ENCODE measurements at regions not wholly inside any gene's neighbourhood (a gene's known extent, or its start where the extent isn't known, plus 50 kb on each side); places are given as distances from the start of the nearest gene placed in this dataset.

DNA sequence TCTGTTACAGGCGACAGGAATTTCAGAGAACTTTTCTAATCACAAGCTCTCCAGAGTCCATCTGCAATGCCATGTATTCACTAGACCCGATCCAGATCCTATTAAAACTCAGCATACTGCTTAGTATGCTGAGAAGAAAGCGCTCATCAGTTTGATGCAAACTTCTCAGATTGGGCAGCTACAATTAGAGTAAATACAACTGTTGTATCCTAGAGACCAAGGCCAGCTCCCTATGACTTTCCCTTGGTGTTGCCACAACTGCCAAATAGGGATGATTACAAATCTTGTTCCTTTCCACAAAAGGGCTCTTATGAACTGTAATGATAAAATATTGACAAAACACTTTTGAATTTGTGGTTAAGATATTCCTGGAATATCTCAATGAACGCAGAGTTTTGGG lies 191.2 kb downstream of the SPRY2 start:
- H3K9me3 ChIP-seq (ENCODE audit: insufficient read depth, low read length) = no peaks in the 10 kb centered on the region
- H3K4me2 ChIP-seq (ENCODE audit: low read depth, low read length, poor library complexity, severe bottlenecking) = no peak overlapping the region
- no peaks in the 10 kb centered on the region for H4K20me1 ChIP-seq (ENCODE audit: low read depth, low read length)
- TF ChIP-seq, protein P1, sequence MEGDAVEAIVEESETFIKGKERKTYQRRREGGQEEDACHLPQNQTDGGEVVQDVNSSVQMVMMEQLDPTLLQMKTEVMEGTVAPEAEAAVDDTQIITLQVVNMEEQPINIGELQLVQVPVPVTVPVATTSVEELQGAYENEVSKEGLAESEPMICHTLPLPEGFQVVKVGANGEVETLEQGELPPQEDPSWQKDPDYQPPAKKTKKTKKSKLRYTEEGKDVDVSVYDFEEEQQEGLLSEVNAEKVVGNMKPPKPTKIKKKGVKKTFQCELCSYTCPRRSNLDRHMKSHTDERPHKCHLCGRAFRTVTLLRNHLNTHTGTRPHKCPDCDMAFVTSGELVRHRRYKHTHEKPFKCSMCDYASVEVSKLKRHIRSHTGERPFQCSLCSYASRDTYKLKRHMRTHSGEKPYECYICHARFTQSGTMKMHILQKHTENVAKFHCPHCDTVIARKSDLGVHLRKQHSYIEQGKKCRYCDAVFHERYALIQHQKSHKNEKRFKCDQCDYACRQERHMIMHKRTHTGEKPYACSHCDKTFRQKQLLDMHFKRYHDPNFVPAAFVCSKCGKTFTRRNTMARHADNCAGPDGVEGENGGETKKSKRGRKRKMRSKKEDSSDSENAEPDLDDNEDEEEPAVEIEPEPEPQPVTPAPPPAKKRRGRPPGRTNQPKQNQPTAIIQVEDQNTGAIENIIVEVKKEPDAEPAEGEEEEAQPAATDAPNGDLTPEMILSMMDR (IDR thresholded peaks at IDR 0.05; ENCODE audit: insufficient read depth, low read length, poor library complexity, severe bottlenecking) = no peak
- no peak for TF ChIP-seq EZH2phosphoT487 (conservative IDR thresholded peaks at IDR 0.05; ENCODE audit: low read length)
- no peak overlapping the region for H3K4me3 ChIP-seq (ENCODE audit: insufficient read depth, low read length, poor library complexity, severe bottlenecking)
- H3K27ac ChIP-seq (ENCODE audit: low read depth, low read length) = no peak overlapping the region
- H3K79me2 ChIP-seq (ENCODE audit: insufficient read depth, low read length) = no peaks in the 10 kb centered on the region
- no peaks in the 10 kb centered on the region for H3F3A ChIP-seq (ENCODE audit: insufficient read depth)
- H3K36me3 ChIP-seq (ENCODE audit: low read length) = no peaks in the 10 kb centered on the region
- no peaks in the 10 kb centered on the region for H3K27me3 ChIP-seq (ENCODE audit: low read length)
- no peaks in the 10 kb centered on the region for H3K9me2 ChIP-seq (replicated peaks; ENCODE audit: insufficient read depth, low read length)
- H3K9ac ChIP-seq (ENCODE audit: low read length) = no peak overlapping the region
- no peak overlapping the region for H2AFZ ChIP-seq (ENCODE audit: low read depth, low read length, severe bottlenecking)

DNA sequence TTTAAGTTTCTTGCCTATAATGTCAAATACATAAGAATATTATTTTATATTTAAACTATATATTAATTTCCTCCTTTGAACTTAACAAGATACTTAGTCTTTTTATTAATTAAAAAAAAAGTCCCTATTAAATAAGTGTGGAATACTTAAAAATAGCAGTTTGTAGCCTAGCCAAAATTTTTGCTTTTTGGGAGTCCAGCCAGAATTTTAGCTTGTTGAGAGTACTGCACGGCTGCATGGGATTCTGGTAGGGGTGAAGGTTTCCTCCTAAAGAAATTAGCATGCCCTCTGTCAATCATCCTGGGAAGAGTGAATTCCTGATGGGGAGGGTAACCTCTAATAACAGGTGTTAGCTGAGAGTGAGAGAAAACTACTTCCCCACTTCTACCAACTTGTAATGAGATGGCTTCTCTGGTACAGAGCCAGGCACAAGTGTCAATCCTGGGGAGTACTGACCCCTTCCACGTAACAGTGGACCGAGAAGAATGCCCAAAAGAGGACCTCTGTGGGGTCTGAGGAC lies 195.7 kb downstream of the SPRY2 start:
- Histone ChIP-seq H2AFZ (ENCODE audit: low read depth, low read length, severe bottlenecking) (no peak overlapping the region), H3K27me3 (ENCODE audit: low read length) (no peaks in the 10 kb centered on the region), H3K4me3 (ENCODE audit: insufficient read depth, low read length, poor library complexity, severe bottlenecking) (no peak overlapping the region), H3F3A (ENCODE audit: insufficient read depth) (no peaks in the 10 kb centered on the region), H4K20me1 (ENCODE audit: low read depth, low read length) (no peaks in the 10 kb centered on the region), H3K4me2 (ENCODE audit: low read depth, low read length, poor library complexity, severe bottlenecking) (no peak overlapping the region), H3K36me3 (ENCODE audit: low read length) (no peaks in the 10 kb centered on the region), H3K9me2 (replicated peaks; ENCODE audit: insufficient read depth, low read length) (no peaks in the 10 kb centered on the region), H3K27ac (ENCODE audit: low read depth, low read length) (no peak overlapping the region), H3K9ac (ENCODE audit: low read length) (no peak overlapping the region), H3K9me3 (ENCODE audit: insufficient read depth, low read length) (no peaks in the 10 kb centered on the region), H3K79me2 (ENCODE audit: insufficient read depth, low read length) (no peaks in the 10 kb centered on the region)
- TF ChIP-seq, protein P1 (IDR thresholded peaks at IDR 0.05; ENCODE audit: insufficient read depth, low read length, poor library complexity, severe bottlenecking) = no peak
- TF ChIP-seq EZH2phosphoT487 (conservative IDR thresholded peaks at IDR 0.05; ENCODE audit: low read length) = no peak

DNA sequence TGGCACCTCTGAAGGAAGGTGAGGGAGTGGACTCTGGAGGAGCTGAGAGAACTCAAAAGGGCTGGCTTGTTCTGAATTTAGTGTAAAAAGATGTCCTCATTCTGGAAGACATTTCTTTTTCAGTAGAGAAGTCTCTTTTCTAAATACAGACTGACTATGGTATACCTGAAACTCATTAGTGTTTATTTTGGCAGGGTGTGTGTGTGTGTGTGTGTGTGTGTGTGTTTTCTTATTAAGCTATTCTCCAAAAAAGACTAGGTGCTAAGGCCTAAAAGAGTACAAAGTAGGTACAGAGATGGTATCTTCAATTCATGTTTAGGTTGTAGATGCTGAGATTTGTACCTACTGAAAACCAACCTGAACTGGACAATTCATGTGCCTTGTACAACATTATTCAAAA lies 196.4 kb downstream of the SPRY2 start:
- H3F3A ChIP-seq (ENCODE audit: insufficient read depth) = no peaks in the 10 kb centered on the region
- no peaks in the 10 kb centered on the region for H3K27me3 ChIP-seq (ENCODE audit: low read length)
- H3K9me3 ChIP-seq (ENCODE audit: insufficient read depth, low read length) = no peaks in the 10 kb centered on the region
- no peak overlapping the region for H3K27ac ChIP-seq (ENCODE audit: low read depth, low read length)
- no peaks in the 10 kb centered on the region for H3K79me2 ChIP-seq (ENCODE audit: insufficient read depth, low read length)
- H3K9me2 ChIP-seq (replicated peaks; ENCODE audit: insufficient read depth, low read length) = no peaks in the 10 kb centered on the region
- no peak overlapping the region for H3K4me2 ChIP-seq (ENCODE audit: low read depth, low read length, poor library complexity, severe bottlenecking)
- no peaks in the 10 kb centered on the region for H3K36me3 ChIP-seq (ENCODE audit: low read length)
- no peak overlapping the region for H2AFZ ChIP-seq (ENCODE audit: low read depth, low read length, severe bottlenecking)
- H3K4me3 ChIP-seq (ENCODE audit: insufficient read depth, low read length, poor library complexity, severe bottlenecking) = no peak overlapping the region
- TF ChIP-seq EZH2phosphoT487 (conservative IDR thresholded peaks at IDR 0.05; ENCODE audit: low read length) = no peak
- TF ChIP-seq, protein P1 (IDR thresholded peaks at IDR 0.05; ENCODE audit: insufficient read depth, low read length, poor library complexity, severe bottlenecking) = no peak
- H4K20me1 ChIP-seq (ENCODE audit: low read depth, low read length) = no peaks in the 10 kb centered on the region
- H3K9ac ChIP-seq (ENCODE audit: low read length) = no peak overlapping the region

Data from SU-DHL-6 (cell line).